HCT116 (cell line): ENCODE measurements at regions not wholly inside any gene's neighbourhood (a gene's known extent, or its start where the extent isn't known, plus 50 kb on each side); places are given as distances from the start of the nearest gene placed in this dataset.

Source experiments
- ATAC-seq: fragments of 200-7000 bp; cut with Tn5 transposase; 2 replicates; pipeline ENCODE4 v1.9.1; 2020; ENCODE audit warnings: mild to moderate bottlenecking, moderate library complexity
- BruUV-seq: library from RNA; stranded (reverse); fragments of 400-500 nt; replicated peaks from 2 replicates; lab custom pipeline; 2021; lab: Mats Ljungman, UMichigan
- CTCF ChIA-PET: fragments of 300-600 bp; sonication (Branson Sonifier 250); formaldehyde crosslinking; loops from one replicate; lab custom pipeline; 2021; ENCODE audit warnings: antibody characterized with exemption; lab: Charles Lee
- POLR2A ChIA-PET: fragments of 300-600, 350-600 bp; sonication (Branson Sonifier 250); formaldehyde crosslinking; loops from one replicate; lab custom pipeline; 2021; ENCODE audit warnings: antibody characterized with exemption; lab: Charles Lee
- RAD21 ChIA-PET, 2 experiments: fragments of 300-600 bp; sonication (Branson Sonifier 250); formaldehyde crosslinking; loops; one replicate each; lab custom pipeline; 2023; ENCODE audit warnings: low total read pairs in 2 of 2; ENCODE audit not compliant: uncharacterized antibody in 2 of 2, unreplicated experiment in 2 of 2, low non-redundant PET in 1 of 2; lab: Charles Lee
- DNase-seq: peaks from one replicate; pipeline ENCODE4 v3.0.0-alpha.2; 2010; ENCODE audit warnings: low read depth, low spot score
- H2AFZ ChIP-seq: fragments of 200-600 bp; shearing (Covaris generic), sonication (generic); 2 replicates; pipeline ENCODE4 v1.6.1; 2017; ENCODE audit warnings: low read depth, mixed run types, mixed read lengths, antibody characterized with exemption, low read length; ENCODE audit not compliant: poor library complexity, severe bottlenecking
- H3K27ac ChIP-seq: 2 replicates; pipeline ENCODE4 v1.5.1; 2012; ENCODE audit warnings: low read depth, low read length
- H3K27me3 ChIP-seq: fragments of 200-600 bp; sonication (generic); 2 replicates; pipeline ENCODE4 v1.6.1; 2016; ENCODE audit warnings: mixed run types, low read length, mixed read lengths; ENCODE audit not compliant: insufficient read depth
- H3K36me3 ChIP-seq, 2 experiments: fragments of 200-500 bp in 1 of 2; fragments of 200-600 bp in 1 of 2; sonication (Bioruptor generic) in 1 of 2; sonication (generic) in 1 of 2; 2 replicates each; pipeline versions ENCODE4 v1.5.1 to v1.6.1; 2014 to 2016; ENCODE audit warnings: low read length in 2 of 2, inconsistent platforms in 1 of 2, mixed read lengths in 1 of 2, mixed run types in 1 of 2; ENCODE audit not compliant: insufficient read depth in 2 of 2, control insufficient read depth in 1 of 2
- H3K4me1 ChIP-seq, 2 experiments: fragments of 200-600 bp in 1 of 2; sonication (generic) in 1 of 2; 2 replicates each; pipeline versions ENCODE4 v1.5.1 to v1.6.1; 2012 to 2017; ENCODE audit warnings: low read length in 2 of 2, inconsistent platforms in 1 of 2, mild to moderate bottlenecking in 1 of 2, mixed read lengths in 1 of 2, mixed run types in 1 of 2, moderate library complexity in 1 of 2; ENCODE audit not compliant: insufficient read depth in 2 of 2, control insufficient read depth in 1 of 2
- H3K4me2 ChIP-seq: fragments of 200-600 bp; sonication (generic); 2 replicates; pipeline ENCODE4 v1.6.1; 2017; ENCODE audit warnings: mixed run types, low read length, mixed read lengths
- H3K4me3 ChIP-seq, 2 experiments: fragments of 200-600 bp in 1 of 2; sonication (generic) in 1 of 2; replicated peaks in 1 of 2; 2 replicates each; pipeline ENCODE4 v1.5.1; 2011 to 2016; ENCODE audit warnings: low read length in 2 of 2, control low read depth in 1 of 2, low read depth in 1 of 2, mild to moderate bottlenecking in 1 of 2, mixed read lengths in 1 of 2, mixed run types in 1 of 2
- H3K79me2 ChIP-seq: fragments of 200-600 bp; sonication (generic); 2 replicates; pipeline ENCODE4 v1.6.1; 2017; ENCODE audit warnings: mild to moderate bottlenecking, mixed run types, low read length, moderate library complexity, mixed read lengths; ENCODE audit not compliant: insufficient read depth
- H3K9ac ChIP-seq: fragments of 200-600 bp; sonication (generic); 2 replicates; pipeline ENCODE4 v1.6.1; 2016; ENCODE audit warnings: low read length, mixed read lengths
- H3K9me2 ChIP-seq: fragments of 200-600 bp; sonication (generic), shearing (Covaris generic); 2 replicates; pipeline ENCODE4 v1.6.1; 2017; ENCODE audit warnings: mixed run types, mild to moderate bottlenecking, moderate library complexity; ENCODE audit not compliant: insufficient read depth
- H3K9me3 ChIP-seq, 2 experiments: fragments of 200-500 bp in 1 of 2; fragments of 200-600 bp in 1 of 2; sonication (Bioruptor generic) in 1 of 2; sonication (generic) in 1 of 2; 2 replicates each; pipeline ENCODE4 v1.6.1; 2014 to 2017; ENCODE audit warnings: low read length in 2 of 2, mixed read lengths in 2 of 2, inconsistent platforms in 1 of 2, low read depth in 1 of 2, mild to moderate bottlenecking in 1 of 2, mixed run types in 1 of 2, moderate library complexity in 1 of 2; ENCODE audit not compliant: control insufficient read depth in 1 of 2, insufficient read depth in 1 of 2
- H4K20me1 ChIP-seq: fragments of 200-600 bp; sonication (generic), shearing (Covaris generic); 2 replicates; pipeline ENCODE4 v1.6.1; 2017; ENCODE audit warnings: mixed run types, mild to moderate bottlenecking, moderate library complexity; ENCODE audit not compliant: insufficient read depth
- CBX3 ChIP-seq: IDR thresholded peaks from 2 replicates; pipeline ENCODE4 v1.6.1; 2012; ENCODE audit warnings: low read depth
- EGR1 ChIP-seq: IDR thresholded peaks from 2 replicates; pipeline ENCODE4 v1.6.1; 2012; ENCODE audit warnings: low read depth
- FOSL1 ChIP-seq: IDR thresholded peaks from 2 replicates; pipeline ENCODE4 v1.6.1; 2012; ENCODE audit warnings: low read depth
- JUND ChIP-seq: IDR thresholded peaks from 2 replicates; pipeline ENCODE4 v1.6.1; 2012
- POLR2A ChIP-seq: IDR thresholded peaks from 2 replicates; pipeline ENCODE4 v1.7.0; 2011; ENCODE audit warnings: borderline replicate concordance; ENCODE audit not compliant: insufficient read depth, insufficient read length; ENCODE audit errors: extremely low read depth
- SIN3A ChIP-seq: IDR thresholded peaks from 2 replicates; pipeline ENCODE4 v1.6.1; 2012; ENCODE audit warnings: low read depth
- SP1 ChIP-seq: IDR thresholded peaks from 2 replicates; pipeline ENCODE4 v1.6.1; 2012; ENCODE audit warnings: low read depth
- ZFX ChIP-seq: fragments of 450-650 bp; IDR thresholded peaks from 2 replicates; pipeline ENCODE4 v1.6.1; 2017
- ZNF274 ChIP-seq: fragments of 200-500 bp; sonication (Bioruptor generic); IDR thresholded peaks from 2 replicates; pipeline ENCODE4 v1.6.1; 2014; ENCODE audit warnings: mild to moderate bottlenecking, low read depth, low read length, inconsistent platforms
- intact Hi-C: fragments of 100-400 bp; cut with micrococcal nuclease; formaldehyde crosslinking; loops from 2 replicates; pipeline ENCODE4 v1.10.0; 2022
- TF ChIP-seq, protein P1 (sequence below): IDR thresholded peaks from 2 replicates; pipeline ENCODE4 v1.6.1; 2012
- TF ChIP-seq, protein P2 (sequence below): IDR thresholded peaks from 2 replicates; pipeline ENCODE4 v1.6.1; 2012; ENCODE audit warnings: low read depth
- TF ChIP-seq, protein P3 (sequence below), 3 experiments: fragments of 200-600 bp in 1 of 3; sonication (generic) in 1 of 3; IDR thresholded peaks in 2 of 3; conservative IDR thresholded peaks in 1 of 3; 2 replicates each; pipeline ENCODE4 v1.5.1; 2012 to 2017; ENCODE audit warnings: low read depth in 2 of 3, low read length in 2 of 3, antibody characterized with exemption in 1 of 3, borderline replicate concordance in 1 of 3, control low read depth in 1 of 3, mild to moderate bottlenecking in 1 of 3, mixed read lengths in 1 of 3, mixed run types in 1 of 3, moderate library complexity in 1 of 3; ENCODE audit not compliant: insufficient read depth in 1 of 3

DNA sequence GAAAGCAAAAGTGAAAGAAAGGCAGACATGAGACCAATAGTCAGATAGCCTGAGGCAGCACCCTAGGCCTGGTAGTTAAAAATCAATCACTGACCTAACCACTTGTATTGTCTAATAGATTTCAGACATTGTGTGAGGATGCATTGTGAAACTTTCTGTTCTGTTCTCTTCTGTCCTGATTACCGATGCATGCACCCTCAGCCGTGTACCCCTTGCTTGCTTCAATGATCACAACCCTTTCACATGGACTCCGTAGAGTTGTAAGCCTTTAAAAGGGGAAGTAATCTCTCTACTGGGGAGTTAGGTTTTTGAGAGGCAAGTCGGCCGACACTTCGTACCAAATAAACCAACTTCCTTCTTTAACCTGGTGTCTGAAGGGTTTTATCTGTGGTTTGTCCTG, 801.6 kb upstream of the TSPY4 start:
- no peaks in the 10 kb centered on the region for H3K9me3 ChIP-seq
- H3K79me2 ChIP-seq, result no peaks in the 10 kb centered on the region
- H3K9ac ChIP-seq, result no peak overlapping the region
- H3K36me3 ChIP-seq, result no peaks in the 10 kb centered on the region
- CTCF ChIA-PET, result no interaction called here
- RAD21 ChIA-PET, result no interaction called here
- no peak overlapping the region for H3K27ac ChIP-seq
- H2AFZ ChIP-seq, result no peak overlapping the region
- no peaks in the 10 kb centered on the region for H4K20me1 ChIP-seq
- DNase-seq, result no peak
- TF ChIP-seq SIN3A (no peak), EGR1 (no peak), ZNF274 (no peak), CBX3 (no peak), POLR2A (no peak), FOSL1 (no peak), JUND (no peak), SP1 (no peak), ZFX (no peak)
- TF ChIP-seq, protein P1, sequence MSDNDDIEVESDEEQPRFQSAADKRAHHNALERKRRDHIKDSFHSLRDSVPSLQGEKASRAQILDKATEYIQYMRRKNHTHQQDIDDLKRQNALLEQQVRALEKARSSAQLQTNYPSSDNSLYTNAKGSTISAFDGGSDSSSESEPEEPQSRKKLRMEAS, result no peak
- TF ChIP-seq, protein P2, sequence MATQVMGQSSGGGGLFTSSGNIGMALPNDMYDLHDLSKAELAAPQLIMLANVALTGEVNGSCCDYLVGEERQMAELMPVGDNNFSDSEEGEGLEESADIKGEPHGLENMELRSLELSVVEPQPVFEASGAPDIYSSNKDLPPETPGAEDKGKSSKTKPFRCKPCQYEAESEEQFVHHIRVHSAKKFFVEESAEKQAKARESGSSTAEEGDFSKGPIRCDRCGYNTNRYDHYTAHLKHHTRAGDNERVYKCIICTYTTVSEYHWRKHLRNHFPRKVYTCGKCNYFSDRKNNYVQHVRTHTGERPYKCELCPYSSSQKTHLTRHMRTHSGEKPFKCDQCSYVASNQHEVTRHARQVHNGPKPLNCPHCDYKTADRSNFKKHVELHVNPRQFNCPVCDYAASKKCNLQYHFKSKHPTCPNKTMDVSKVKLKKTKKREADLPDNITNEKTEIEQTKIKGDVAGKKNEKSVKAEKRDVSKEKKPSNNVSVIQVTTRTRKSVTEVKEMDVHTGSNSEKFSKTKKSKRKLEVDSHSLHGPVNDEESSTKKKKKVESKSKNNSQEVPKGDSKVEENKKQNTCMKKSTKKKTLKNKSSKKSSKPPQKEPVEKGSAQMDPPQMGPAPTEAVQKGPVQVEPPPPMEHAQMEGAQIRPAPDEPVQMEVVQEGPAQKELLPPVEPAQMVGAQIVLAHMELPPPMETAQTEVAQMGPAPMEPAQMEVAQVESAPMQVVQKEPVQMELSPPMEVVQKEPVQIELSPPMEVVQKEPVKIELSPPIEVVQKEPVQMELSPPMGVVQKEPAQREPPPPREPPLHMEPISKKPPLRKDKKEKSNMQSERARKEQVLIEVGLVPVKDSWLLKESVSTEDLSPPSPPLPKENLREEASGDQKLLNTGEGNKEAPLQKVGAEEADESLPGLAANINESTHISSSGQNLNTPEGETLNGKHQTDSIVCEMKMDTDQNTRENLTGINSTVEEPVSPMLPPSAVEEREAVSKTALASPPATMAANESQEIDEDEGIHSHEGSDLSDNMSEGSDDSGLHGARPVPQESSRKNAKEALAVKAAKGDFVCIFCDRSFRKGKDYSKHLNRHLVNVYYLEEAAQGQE, result no peak
- TF ChIP-seq, protein P3, sequence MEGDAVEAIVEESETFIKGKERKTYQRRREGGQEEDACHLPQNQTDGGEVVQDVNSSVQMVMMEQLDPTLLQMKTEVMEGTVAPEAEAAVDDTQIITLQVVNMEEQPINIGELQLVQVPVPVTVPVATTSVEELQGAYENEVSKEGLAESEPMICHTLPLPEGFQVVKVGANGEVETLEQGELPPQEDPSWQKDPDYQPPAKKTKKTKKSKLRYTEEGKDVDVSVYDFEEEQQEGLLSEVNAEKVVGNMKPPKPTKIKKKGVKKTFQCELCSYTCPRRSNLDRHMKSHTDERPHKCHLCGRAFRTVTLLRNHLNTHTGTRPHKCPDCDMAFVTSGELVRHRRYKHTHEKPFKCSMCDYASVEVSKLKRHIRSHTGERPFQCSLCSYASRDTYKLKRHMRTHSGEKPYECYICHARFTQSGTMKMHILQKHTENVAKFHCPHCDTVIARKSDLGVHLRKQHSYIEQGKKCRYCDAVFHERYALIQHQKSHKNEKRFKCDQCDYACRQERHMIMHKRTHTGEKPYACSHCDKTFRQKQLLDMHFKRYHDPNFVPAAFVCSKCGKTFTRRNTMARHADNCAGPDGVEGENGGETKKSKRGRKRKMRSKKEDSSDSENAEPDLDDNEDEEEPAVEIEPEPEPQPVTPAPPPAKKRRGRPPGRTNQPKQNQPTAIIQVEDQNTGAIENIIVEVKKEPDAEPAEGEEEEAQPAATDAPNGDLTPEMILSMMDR (IDR thresholded peaks at IDR 0.05 in 2 of 3, conservative IDR thresholded peaks at IDR 0.05 in 1 of 3; ENCODE audit: borderline replicate concordance in 1 of 3, insufficient read depth in 1 of 3, low read depth in 2 of 3, low read length in 2 of 3), result no peak
- TF ChIP-seq, all 23 proteins: peak for 0
- intact Hi-C loops, result no loop called here
- Histone ChIP-seq H3K4me1 (no peaks in the 10 kb centered on the region), H3K4me3 (no peak overlapping the region), H3K4me2 (no peak overlapping the region), H3K27me3 (no peaks in the 10 kb centered on the region), H3K9me2 (no peaks in the 10 kb centered on the region)
- ATAC-seq, result no peak
- no TSS peak for BruUV-seq
- POLR2A ChIA-PET, result no interaction called here
